ENCODE measurements at regions not wholly inside any gene's neighbourhood (a gene's known extent, or its start where the extent isn't known, plus 50 kb on each side); places are given as distances from the start of the nearest gene placed in this dataset.

DNA sequence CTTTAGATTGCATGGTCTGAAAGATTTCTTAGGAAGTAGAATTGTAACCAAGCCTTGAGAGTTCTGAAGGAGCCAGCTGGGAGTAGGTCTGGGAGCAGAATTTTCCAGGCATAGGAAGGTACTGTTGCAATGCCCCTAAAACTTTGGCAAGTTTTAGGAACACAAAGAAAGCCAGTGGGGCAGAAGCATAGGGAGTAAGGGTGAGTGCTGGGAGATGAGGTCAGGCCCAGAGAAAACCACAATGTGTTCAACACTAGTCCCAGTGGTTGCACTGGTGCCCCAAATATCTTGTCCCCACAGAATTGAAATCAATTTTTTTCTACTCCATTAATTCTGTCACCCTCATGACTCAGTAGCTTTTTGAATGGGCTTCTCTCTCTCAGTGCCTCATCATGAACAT, 120.7 kb upstream of the GALNT15 start:
- TF ChIP-seq EZH2 (IDR thresholded peaks at IDR 0.05; ENCODE audit: insufficient read depth, poor library complexity, severe bottlenecking), result no peak
- TF ChIP-seq EZH2phosphoT487 (IDR thresholded peaks at IDR 0.05; ENCODE audit: insufficient read depth, low read depth), result no peak

All from GM23248 (cell line).